Right atrium auricular region (tissue), 2 donors: ENCODE measurements at regions not wholly inside any gene's neighbourhood (a gene's known extent, or its start where the extent isn't known, plus 50 kb on each side); places are given as distances from the start of the nearest gene placed in this dataset.

Experiments used
- DNase-seq: peaks from one replicate; pipeline ENCODE4 v3.0.0-alpha.2; 2019; ENCODE audit warnings: low spot score
- H3K27ac ChIP-seq, 2 donors: fragments of 200-600 bp; sonication (generic); 1 replicate in 1 of 2; 2 replicates in 1 of 2; pipeline ENCODE4 v1.5.1; 2016 to 2019
- H3K27me3 ChIP-seq, 2 donors: fragments of 200-600 bp; sonication (generic); one replicate each; pipeline versions ENCODE4 v1.5.1 to v1.6.0; 2017 to 2019
- H3K36me3 ChIP-seq: fragments of 200-600 bp; sonication (generic); one replicate; pipeline ENCODE4 v1.5.1; 2016
- H3K4me1 ChIP-seq, 2 donors: fragments of 200-600 bp; sonication (generic); one replicate each; pipeline versions ENCODE4 v1.5.1 to v1.6.0; 2017 to 2019
- H3K4me3 ChIP-seq, 2 donors: fragments of 200-600 bp; sonication (generic); 1 replicate in 1 of 2; 2 replicates in 1 of 2; pipeline ENCODE4 v1.5.1; 2017 to 2019; ENCODE audit warnings: mild to moderate bottlenecking in 1 of 2, moderate library complexity in 1 of 2
- H3K9me3 ChIP-seq, 2 donors: fragments of 200-600 bp; sonication (generic); one replicate each; pipeline ENCODE4 v1.5.1; 2019
- TF ChIP-seq, protein P1 (sequence below), 2 donors: fragments of 200-600 bp; sonication (generic); IDR thresholded peaks; one replicate each; pipeline ENCODE4 v1.5.1; 2019; ENCODE audit warnings: antibody characterized with exemption in 2 of 2

DNA sequence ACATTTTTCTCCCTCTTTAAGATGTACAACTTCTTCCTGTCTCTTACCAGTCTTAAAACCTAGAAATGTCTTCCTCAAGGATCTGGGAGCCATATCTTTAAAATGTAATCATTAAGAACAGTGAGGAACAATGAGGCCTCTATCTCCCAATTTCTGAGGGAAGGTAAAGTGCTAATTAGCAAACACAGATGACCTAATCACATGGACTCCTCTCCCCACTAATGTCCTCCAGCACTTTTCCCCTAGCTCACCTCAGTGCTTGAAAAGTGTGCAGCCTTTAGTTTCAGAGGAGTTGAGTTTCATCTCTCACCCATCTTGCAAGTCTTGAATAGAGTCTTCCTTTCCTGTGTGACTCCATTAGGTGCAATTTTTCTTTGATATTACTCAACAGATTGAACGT, 771.0 kb downstream of the PDCD6IP start:
- Histone ChIP-seq H3K27me3 (no peaks in the 10 kb centered on the region), H3K9me3 (peaks cover 0 to 20% of the 10 kb centered on the region in 2 donors), H3K27ac (peak overlapping the region; percentile 27 to 72), H3K4me1 (peaks cover 0 to 18% of the 10 kb centered on the region in 2 donors), H3K36me3 (no peaks in the 10 kb centered on the region), H3K4me3 (no peak overlapping the region)
- TF ChIP-seq, protein P1, sequence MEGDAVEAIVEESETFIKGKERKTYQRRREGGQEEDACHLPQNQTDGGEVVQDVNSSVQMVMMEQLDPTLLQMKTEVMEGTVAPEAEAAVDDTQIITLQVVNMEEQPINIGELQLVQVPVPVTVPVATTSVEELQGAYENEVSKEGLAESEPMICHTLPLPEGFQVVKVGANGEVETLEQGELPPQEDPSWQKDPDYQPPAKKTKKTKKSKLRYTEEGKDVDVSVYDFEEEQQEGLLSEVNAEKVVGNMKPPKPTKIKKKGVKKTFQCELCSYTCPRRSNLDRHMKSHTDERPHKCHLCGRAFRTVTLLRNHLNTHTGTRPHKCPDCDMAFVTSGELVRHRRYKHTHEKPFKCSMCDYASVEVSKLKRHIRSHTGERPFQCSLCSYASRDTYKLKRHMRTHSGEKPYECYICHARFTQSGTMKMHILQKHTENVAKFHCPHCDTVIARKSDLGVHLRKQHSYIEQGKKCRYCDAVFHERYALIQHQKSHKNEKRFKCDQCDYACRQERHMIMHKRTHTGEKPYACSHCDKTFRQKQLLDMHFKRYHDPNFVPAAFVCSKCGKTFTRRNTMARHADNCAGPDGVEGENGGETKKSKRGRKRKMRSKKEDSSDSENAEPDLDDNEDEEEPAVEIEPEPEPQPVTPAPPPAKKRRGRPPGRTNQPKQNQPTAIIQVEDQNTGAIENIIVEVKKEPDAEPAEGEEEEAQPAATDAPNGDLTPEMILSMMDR (IDR thresholded peaks at IDR 0.05): no peak
- DNase-seq: no peak

DNA sequence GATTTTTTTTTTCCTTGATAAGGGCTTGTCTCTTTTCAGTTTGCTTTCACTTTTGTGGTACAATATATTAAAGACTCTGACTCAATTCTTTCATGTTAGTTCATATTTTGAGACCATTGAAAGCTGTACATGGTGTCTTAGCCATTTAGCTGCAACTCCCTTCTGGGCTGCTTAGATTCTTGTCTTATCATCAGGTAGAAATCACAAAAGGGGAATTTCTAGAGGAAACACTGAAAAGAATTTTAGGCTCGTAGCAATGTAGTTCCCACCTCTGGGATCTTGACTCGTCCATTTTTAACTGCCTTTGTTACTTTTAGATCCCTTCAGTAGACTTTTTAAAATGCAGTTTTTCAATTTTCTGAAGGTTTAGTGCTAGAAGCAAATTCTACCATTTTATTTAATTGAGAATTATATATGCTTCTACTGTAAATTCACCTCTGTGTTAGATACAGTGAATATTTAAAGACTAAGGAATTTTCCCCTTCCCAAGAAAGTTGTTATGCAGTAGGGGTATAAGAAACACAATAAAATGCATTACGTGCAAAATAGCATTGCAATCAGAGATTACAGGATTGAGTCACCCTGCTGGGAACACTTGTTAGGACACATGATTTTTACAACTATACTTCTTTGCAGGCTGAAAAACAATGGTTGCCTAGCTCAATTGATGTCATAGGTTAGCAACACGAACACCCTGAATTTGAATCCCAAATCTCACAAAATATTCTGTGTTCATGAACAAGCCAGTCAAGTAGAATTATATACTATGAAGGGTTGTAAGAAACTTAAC, 772.7 kb downstream of the PDCD6IP start:
- H3K27ac ChIP-seq: peak overlapping the region in 1 of 2 donors; percentile 3
- TF ChIP-seq, protein P1 (IDR thresholded peaks at IDR 0.05): no peak
- DNase-seq: no peak
- H3K4me1 ChIP-seq: peaks cover 0 to 18% of the 10 kb centered on the region in 2 donors
- peaks cover 0 to 3% of the 10 kb centered on the region in 2 donors for H3K9me3 ChIP-seq
- no peaks in the 10 kb centered on the region for H3K27me3 ChIP-seq
- H3K4me3 ChIP-seq: no peak overlapping the region
- H3K36me3 ChIP-seq: no peaks in the 10 kb centered on the region

DNA sequence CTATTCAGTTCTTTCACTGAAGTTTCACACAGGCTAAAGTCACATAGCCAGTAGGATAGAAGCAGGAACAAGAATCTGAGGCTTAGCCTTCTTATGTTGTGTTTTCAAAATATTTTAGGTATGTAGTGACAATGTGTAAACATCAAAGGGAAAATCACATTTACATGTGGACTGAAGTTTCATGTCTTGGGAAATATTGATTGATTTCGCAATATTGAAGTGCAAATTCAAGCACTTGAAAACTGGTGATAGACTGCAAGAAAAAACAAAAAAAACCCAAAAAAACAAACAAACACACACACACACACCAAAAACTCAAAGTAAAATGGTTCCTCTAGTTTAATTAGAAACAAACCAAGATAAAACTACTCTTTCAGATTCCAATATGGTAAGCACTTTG, 773.3 kb downstream of the PDCD6IP start:
- TF ChIP-seq, protein P1 (IDR thresholded peaks at IDR 0.05): no peak
- H3K4me1 ChIP-seq: peaks cover 0 to 18% of the 10 kb centered on the region in 2 donors
- H3K9me3 ChIP-seq: no peaks in the 10 kb centered on the region
- DNase-seq: no peak
- no peak overlapping the region for H3K27ac ChIP-seq
- H3K27me3 ChIP-seq: no peaks in the 10 kb centered on the region
- H3K4me3 ChIP-seq: no peak overlapping the region
- no peaks in the 10 kb centered on the region for H3K36me3 ChIP-seq

DNA sequence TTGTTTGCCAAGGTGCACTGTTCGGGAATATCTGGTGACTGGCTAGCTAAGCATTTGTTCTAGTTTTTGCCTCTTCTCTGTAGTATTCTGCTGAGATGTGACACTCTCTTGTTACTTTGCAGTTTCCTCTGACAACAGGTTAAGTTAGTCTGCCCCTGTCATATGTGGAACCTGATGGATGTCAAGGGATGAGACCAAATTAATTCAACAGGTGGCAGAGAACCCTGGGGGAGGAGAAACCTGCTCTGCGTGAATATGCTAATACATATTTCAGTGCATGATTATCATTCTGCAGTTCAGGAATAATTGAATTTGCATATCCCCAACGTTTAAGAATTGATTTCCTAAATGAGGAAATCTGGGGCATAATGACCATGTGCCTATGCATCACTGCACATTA, 777.3 kb downstream of the PDCD6IP start:
- DNase-seq: no peak
- H3K4me1 ChIP-seq: peaks cover 0 to 8% of the 10 kb centered on the region in 2 donors

DNA sequence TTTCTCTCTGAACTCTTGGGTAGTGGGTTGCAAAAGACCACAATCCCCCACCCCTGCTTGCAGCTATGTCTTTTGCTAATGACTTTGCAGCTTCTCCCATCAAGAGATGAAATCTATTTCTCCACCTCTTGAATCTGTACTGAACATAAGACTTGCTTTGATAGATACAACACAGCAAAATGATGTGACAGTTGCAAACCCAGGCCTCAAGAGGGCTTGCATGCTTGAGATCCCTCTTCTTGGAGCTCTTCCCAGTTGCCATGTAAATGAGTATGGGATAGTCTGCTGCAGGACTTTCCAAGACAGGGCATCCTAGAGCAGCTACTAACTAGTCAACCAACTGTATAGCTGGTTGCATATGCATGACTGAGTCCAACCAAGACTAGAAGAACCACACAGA, 783.6 kb downstream of the PDCD6IP start:
- H3K4me3 ChIP-seq: no peak overlapping the region
- no peak for DNase-seq
- H3K27ac ChIP-seq: no peak overlapping the region
- TF ChIP-seq, protein P1 (IDR thresholded peaks at IDR 0.05): no peak
- H3K27me3 ChIP-seq: no peaks in the 10 kb centered on the region
- H3K4me1 ChIP-seq: no peaks in the 10 kb centered on the region
- no peaks in the 10 kb centered on the region for H3K36me3 ChIP-seq
- H3K9me3 ChIP-seq: peaks cover 0 to 8% of the 10 kb centered on the region in 2 donors

More for the DNA sequence above, 777.3 kb downstream of the PDCD6IP start:
- Histone ChIP-seq H3K36me3 (no peaks in the 10 kb centered on the region), H3K4me3 (no peak overlapping the region), H3K9me3 (no peaks in the 10 kb centered on the region), H3K27me3 (no peaks in the 10 kb centered on the region), H3K27ac (no peak overlapping the region)
- TF ChIP-seq, protein P1 (IDR thresholded peaks at IDR 0.05): no peak
